WTC11 (cell line): ENCODE measurements at regions not wholly inside any gene's neighbourhood (a gene's known extent, or its start where the extent isn't known, plus 50 kb on each side); places are given as distances from the start of the nearest gene placed in this dataset.

Experiments used
- ATAC-seq: fragments of 200-7000 bp; cut with Tn5 transposase; 2 replicates; pipeline ENCODE4 v1.10.0; 2021; ENCODE audit warnings: mild to moderate bottlenecking, moderate library complexity
- CTCF ChIA-PET: fragments of 300-600 bp; sonication (Branson Sonifier 250); formaldehyde crosslinking; loops from one replicate; lab custom pipeline; 2021; ENCODE audit warnings: antibody characterized with exemption; lab: Charles Lee
- POLR2A ChIA-PET: fragments of 350-600 bp; sonication (Branson Sonifier 250); formaldehyde crosslinking; loops from one replicate; lab custom pipeline; 2021; ENCODE audit warnings: antibody characterized with exemption; lab: Charles Lee
- DNase-seq: peaks from one replicate; pipeline ENCODE4 v3.0.0; 2021; ENCODE audit warnings: low spot score
- H3K27ac Mint-ChIP-seq: 2 replicates; pipeline ENCODE4 v1.8.0; 2021; ENCODE audit warnings: mixed read lengths
- H3K27me3 Mint-ChIP-seq: 2 replicates; pipeline ENCODE4 v1.8.0; 2021; ENCODE audit warnings: low read depth, mild to moderate bottlenecking, moderate library complexity, mixed read lengths
- H3K36me3 Mint-ChIP-seq: 2 replicates; pipeline ENCODE4 v1.8.0; 2021; ENCODE audit warnings: mixed read lengths
- H3K4me1 Mint-ChIP-seq: 2 replicates; pipeline ENCODE4 v1.8.0; 2022; ENCODE audit warnings: mixed read lengths
- H3K4me3 Mint-ChIP-seq: 2 replicates; pipeline ENCODE4 v1.8.0; 2021; ENCODE audit warnings: mild to moderate bottlenecking, moderate library complexity, mixed read lengths
- H3K9me3 Mint-ChIP-seq: 2 replicates; pipeline ENCODE4 v1.8.0; 2021; ENCODE audit warnings: mixed read lengths
- ATF1 ChIP-seq: sonication (generic); formaldehyde crosslinking; IDR thresholded peaks from 2 replicates; pipeline ENCODE4 v1.8.1; 2023; ENCODE audit warnings: mild to moderate bottlenecking, moderate library complexity, missing genetic modification reagents
- CREB1 ChIP-seq: sonication (generic); formaldehyde crosslinking; IDR thresholded peaks from 2 replicates; pipeline ENCODE4 v1.8.0; 2023; ENCODE audit warnings: mild to moderate bottlenecking, missing genetic modification reagents
- ETV6 ChIP-seq: sonication (generic); formaldehyde crosslinking; IDR thresholded peaks from 2 replicates; pipeline ENCODE4 v1.8.1; 2022; ENCODE audit warnings: mild to moderate bottlenecking, missing genetic modification reagents
- FOXK1 ChIP-seq: sonication (generic); formaldehyde crosslinking; IDR thresholded peaks from 2 replicates; pipeline ENCODE4 v1.8.0; 2022; ENCODE audit warnings: mild to moderate bottlenecking, moderate library complexity, missing genetic modification reagents
- FOXP1 ChIP-seq: sonication (generic); formaldehyde crosslinking; IDR thresholded peaks from 2 replicates; pipeline ENCODE4 v1.8.0; 2022; ENCODE audit warnings: missing genetic modification reagents, mild to moderate bottlenecking, moderate library complexity, borderline replicate concordance
- GABPB1 ChIP-seq: sonication (generic); formaldehyde crosslinking; IDR thresholded peaks from 2 replicates; pipeline ENCODE4 v1.8.1; 2023; ENCODE audit warnings: mild to moderate bottlenecking, missing genetic modification reagents
- HMGA2 ChIP-seq: fragments of 250-450 bp; sonication (Bioruptor Pico); IDR thresholded peaks from 2 replicates; pipeline ENCODE4 v1.4.0; 2021; ENCODE audit warnings: mild to moderate bottlenecking, moderate library complexity
- JAZF1 ChIP-seq: fragments of 250-450 bp; sonication (Bioruptor Pico); IDR thresholded peaks from 2 replicates; pipeline ENCODE4 v1.9.0; 2021; ENCODE audit warnings: moderate library complexity, mild to moderate bottlenecking, inconsistent platforms
- NR2C2 ChIP-seq: sonication (generic); formaldehyde crosslinking; IDR thresholded peaks from 2 replicates; pipeline ENCODE4 v1.8.0; 2022; ENCODE audit warnings: mild to moderate bottlenecking, missing genetic modification reagents
- NR3C1 ChIP-seq: sonication (generic); formaldehyde crosslinking; conservative IDR thresholded peaks from 2 replicates; pipeline ENCODE4 v1.8.1; 2023; ENCODE audit warnings: low read depth, mild to moderate bottlenecking, missing genetic modification reagents
- RORB ChIP-seq: fragments of 250-450 bp; sonication (Bioruptor Pico); IDR thresholded peaks from 2 replicates; pipeline ENCODE4 v1.9.0; 2021; ENCODE audit warnings: mild to moderate bottlenecking
- SMAD4 ChIP-seq: sonication (generic); formaldehyde crosslinking; IDR thresholded peaks from 2 replicates; pipeline ENCODE4 v1.8.0; 2022; ENCODE audit warnings: mild to moderate bottlenecking, missing genetic modification reagents
- TP53 ChIP-seq: sonication (generic); formaldehyde crosslinking; IDR thresholded peaks from 2 replicates; pipeline ENCODE4 v1.8.1; 2023; ENCODE audit warnings: mild to moderate bottlenecking, missing genetic modification reagents
- ZNF138 ChIP-seq: sonication (generic); formaldehyde crosslinking; conservative IDR thresholded peaks from 2 replicates; pipeline ENCODE4 v1.8.1; 2022; ENCODE audit warnings: mild to moderate bottlenecking, moderate library complexity, missing genetic modification reagents
- ZNF232 ChIP-seq: sonication (generic); formaldehyde crosslinking; IDR thresholded peaks from 2 replicates; pipeline ENCODE4 v1.8.0; 2022; ENCODE audit warnings: mild to moderate bottlenecking, missing genetic modification reagents
- ZNF317 ChIP-seq: sonication (generic); formaldehyde crosslinking; IDR thresholded peaks from 2 replicates; pipeline ENCODE4 v1.8.1; 2023; ENCODE audit warnings: low read depth, mild to moderate bottlenecking, moderate library complexity, missing genetic modification reagents, borderline replicate concordance
- TF ChIP-seq, protein P1 (sequence below): fragments of 250-450 bp; sonication (Bioruptor Pico); IDR thresholded peaks from 2 replicates; pipeline ENCODE4 v1.9.0; 2021; ENCODE audit warnings: mild to moderate bottlenecking
- TF ChIP-seq, protein P2 (sequence below): sonication (generic); formaldehyde crosslinking; IDR thresholded peaks from 2 replicates; pipeline ENCODE4 v1.8.1; 2023; ENCODE audit warnings: mild to moderate bottlenecking, missing genetic modification reagents, borderline replicate concordance
- TF ChIP-seq, protein P3 (sequence below): sonication (generic); formaldehyde crosslinking; IDR thresholded peaks from 2 replicates; pipeline ENCODE4 v1.8.1; 2023; ENCODE audit warnings: mild to moderate bottlenecking, moderate library complexity, missing genetic modification reagents
- TF ChIP-seq, protein P4 (sequence below): sonication (generic); formaldehyde crosslinking; IDR thresholded peaks from 2 replicates; pipeline ENCODE4 v1.8.1; 2022; ENCODE audit warnings: mild to moderate bottlenecking, missing genetic modification reagents, moderate library complexity, borderline replicate concordance
- TF ChIP-seq, protein P5 (sequence below): fragments of 250-450 bp; sonication (Bioruptor Pico); IDR thresholded peaks from 2 replicates; pipeline ENCODE4 v1.8.0; 2021; ENCODE audit warnings: mild to moderate bottlenecking
- TF ChIP-seq, protein P6 (sequence below): sonication (generic); formaldehyde crosslinking; IDR thresholded peaks from 2 replicates; pipeline ENCODE4 v1.8.1; 2022; ENCODE audit warnings: mild to moderate bottlenecking, moderate library complexity, missing genetic modification reagents
- TF ChIP-seq, protein P7 (sequence below): sonication (generic); formaldehyde crosslinking; IDR thresholded peaks from 2 replicates; pipeline ENCODE4 v1.8.0; 2023; ENCODE audit warnings: mild to moderate bottlenecking, missing genetic modification reagents

DNA sequence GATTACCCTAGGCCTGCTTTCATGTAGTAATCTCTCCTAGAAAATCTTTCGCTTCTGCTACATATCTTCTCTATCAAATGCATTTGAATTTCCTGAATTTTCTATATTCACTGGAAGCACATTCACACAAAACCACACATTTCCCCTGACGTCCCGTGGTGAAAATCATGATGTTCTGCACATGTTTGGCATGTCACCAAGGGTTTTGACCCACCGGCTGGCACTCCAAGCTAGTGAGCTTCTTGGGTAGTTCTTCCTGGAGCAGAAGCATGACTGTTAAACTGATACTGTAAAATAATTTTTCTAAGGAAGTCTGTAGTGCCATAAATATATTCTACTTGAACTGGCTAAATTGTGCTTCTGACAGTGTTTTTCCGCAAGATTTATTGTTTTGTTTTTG lies 510.1 kb upstream of the SLC8A1 start (continued):
- TF ChIP-seq, protein P1, sequence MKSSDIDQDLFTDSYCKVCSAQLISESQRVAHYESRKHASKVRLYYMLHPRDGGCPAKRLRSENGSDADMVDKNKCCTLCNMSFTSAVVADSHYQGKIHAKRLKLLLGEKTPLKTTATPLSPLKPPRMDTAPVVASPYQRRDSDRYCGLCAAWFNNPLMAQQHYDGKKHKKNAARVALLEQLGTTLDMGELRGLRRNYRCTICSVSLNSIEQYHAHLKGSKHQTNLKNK (CRISPR knock-in tag): no peak
- TF ChIP-seq HMGA2 (no peak), FOXP1 (CRISPR knock-in tag) (no peak), GABPB1 (CRISPR knock-in tag) (no peak), NR3C1 (CRISPR knock-in tag) (no peak), FOXK1 (CRISPR knock-in tag) (no peak)

DNA sequence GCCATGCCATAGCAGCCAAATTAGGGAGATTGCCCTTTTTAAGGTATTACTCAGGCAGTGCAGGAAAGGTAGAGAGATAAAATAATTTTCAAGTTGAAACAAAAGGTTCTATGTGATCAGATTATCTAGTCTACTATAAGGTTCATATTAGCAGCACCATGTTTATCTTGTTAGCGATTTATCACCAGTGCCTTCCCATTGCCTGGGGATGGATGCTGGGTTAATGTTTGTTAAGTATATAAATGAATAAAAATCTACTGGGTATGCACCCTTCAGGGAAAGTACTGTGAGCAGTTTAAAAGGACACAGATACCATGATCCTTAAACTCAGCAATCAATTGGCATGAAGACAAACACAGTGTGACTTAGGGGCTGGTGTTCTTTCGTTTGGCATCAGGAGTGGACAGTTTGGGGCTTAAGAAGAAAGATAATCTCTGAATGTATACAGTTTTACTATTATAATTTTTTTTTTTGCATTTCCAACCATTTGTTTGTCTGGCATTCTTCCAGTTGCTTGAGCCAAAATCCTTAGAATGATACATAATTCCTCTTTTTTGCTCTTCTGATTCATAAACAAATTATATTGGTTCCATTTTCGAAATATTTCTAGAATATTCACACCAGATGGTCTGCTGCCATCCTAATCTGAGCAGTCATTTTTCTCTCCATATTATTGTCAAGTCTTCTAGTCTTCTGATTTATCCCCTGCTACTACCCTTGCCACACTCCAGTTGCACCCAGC lies 512.8 kb upstream of the SLC8A1 start:
- H3K27ac Mint-ChIP-seq: no peak overlapping the region
- H3K9me3 Mint-ChIP-seq: peaks cover 14% of the 10 kb centered on the region
- no peaks in the 10 kb centered on the region for H3K36me3 Mint-ChIP-seq
- H3K27me3 Mint-ChIP-seq: no peaks in the 10 kb centered on the region
- H3K4me3 Mint-ChIP-seq: no peak overlapping the region
- ATAC-seq: no peak
- POLR2A ChIA-PET: no interaction called here
- DNase-seq: no peak
- CTCF ChIA-PET: no interaction called here
- no peaks in the 10 kb centered on the region for H3K4me1 Mint-ChIP-seq
- TF ChIP-seq ZNF138 (no peak), ETV6 (CRISPR knock-in tag) (no peak), TP53 (CRISPR knock-in tag) (no peak), SMAD4 (CRISPR knock-in tag) (no peak), CREB1 (no peak), RORB (no peak), ZNF232 (CRISPR knock-in tag) (no peak), FOXK1 (CRISPR knock-in tag) (no peak), JAZF1 (CRISPR knock-in tag) (no peak), ZNF317 (no peak), NR2C2 (CRISPR knock-in tag) (no peak), ATF1 (CRISPR knock-in tag) (no peak)
- TF ChIP-seq, protein P2, sequence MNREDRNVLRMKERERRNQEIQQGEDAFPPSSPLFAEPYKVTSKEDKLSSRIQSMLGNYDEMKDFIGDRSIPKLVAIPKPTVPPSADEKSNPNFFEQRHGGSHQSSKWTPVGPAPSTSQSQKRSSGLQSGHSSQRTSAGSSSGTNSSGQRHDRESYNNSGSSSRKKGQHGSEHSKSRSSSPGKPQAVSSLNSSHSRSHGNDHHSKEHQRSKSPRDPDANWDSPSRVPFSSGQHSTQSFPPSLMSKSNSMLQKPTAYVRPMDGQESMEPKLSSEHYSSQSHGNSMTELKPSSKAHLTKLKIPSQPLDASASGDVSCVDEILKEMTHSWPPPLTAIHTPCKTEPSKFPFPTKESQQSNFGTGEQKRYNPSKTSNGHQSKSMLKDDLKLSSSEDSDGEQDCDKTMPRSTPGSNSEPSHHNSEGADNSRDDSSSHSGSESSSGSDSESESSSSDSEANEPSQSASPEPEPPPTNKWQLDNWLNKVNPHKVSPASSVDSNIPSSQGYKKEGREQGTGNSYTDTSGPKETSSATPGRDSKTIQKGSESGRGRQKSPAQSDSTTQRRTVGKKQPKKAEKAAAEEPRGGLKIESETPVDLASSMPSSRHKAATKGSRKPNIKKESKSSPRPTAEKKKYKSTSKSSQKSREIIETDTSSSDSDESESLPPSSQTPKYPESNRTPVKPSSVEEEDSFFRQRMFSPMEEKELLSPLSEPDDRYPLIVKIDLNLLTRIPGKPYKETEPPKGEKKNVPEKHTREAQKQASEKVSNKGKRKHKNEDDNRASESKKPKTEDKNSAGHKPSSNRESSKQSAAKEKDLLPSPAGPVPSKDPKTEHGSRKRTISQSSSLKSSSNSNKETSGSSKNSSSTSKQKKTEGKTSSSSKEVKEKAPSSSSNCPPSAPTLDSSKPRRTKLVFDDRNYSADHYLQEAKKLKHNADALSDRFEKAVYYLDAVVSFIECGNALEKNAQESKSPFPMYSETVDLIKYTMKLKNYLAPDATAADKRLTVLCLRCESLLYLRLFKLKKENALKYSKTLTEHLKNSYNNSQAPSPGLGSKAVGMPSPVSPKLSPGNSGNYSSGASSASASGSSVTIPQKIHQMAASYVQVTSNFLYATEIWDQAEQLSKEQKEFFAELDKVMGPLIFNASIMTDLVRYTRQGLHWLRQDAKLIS (CRISPR knock-in tag): no peak
- TF ChIP-seq, protein P3, sequence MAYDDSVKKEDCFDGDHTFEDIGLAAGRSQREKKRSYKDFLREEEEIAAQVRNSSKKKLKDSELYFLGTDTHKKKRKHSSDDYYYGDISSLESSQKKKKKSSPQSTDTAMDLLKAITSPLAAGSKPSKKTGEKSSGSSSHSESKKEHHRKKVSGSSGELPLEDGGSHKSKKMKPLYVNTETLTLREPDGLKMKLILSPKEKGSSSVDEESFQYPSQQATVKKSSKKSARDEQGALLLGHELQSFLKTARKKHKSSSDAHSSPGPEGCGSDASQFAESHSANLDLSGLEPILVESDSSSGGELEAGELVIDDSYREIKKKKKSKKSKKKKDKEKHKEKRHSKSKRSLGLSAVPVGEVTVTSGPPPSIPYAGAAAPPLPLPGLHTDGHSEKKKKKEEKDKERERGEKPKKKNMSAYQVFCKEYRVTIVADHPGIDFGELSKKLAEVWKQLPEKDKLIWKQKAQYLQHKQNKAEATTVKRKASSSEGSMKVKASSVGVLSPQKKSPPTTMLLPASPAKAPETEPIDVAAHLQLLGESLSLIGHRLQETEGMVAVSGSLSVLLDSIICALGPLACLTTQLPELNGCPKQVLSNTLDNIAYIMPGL (CRISPR knock-in tag): no peak
- TF ChIP-seq, protein P4, sequence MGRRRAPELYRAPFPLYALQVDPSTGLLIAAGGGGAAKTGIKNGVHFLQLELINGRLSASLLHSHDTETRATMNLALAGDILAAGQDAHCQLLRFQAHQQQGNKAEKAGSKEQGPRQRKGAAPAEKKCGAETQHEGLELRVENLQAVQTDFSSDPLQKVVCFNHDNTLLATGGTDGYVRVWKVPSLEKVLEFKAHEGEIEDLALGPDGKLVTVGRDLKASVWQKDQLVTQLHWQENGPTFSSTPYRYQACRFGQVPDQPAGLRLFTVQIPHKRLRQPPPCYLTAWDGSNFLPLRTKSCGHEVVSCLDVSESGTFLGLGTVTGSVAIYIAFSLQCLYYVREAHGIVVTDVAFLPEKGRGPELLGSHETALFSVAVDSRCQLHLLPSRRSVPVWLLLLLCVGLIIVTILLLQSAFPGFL: no peak
- TF ChIP-seq, protein P5, sequence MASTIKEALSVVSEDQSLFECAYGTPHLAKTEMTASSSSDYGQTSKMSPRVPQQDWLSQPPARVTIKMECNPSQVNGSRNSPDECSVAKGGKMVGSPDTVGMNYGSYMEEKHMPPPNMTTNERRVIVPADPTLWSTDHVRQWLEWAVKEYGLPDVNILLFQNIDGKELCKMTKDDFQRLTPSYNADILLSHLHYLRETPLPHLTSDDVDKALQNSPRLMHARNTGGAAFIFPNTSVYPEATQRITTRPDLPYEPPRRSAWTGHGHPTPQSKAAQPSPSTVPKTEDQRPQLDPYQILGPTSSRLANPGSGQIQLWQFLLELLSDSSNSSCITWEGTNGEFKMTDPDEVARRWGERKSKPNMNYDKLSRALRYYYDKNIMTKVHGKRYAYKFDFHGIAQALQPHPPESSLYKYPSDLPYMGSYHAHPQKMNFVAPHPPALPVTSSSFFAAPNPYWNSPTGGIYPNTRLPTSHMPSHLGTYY (CRISPR knock-in tag): no peak
- TF ChIP-seq, protein P6, sequence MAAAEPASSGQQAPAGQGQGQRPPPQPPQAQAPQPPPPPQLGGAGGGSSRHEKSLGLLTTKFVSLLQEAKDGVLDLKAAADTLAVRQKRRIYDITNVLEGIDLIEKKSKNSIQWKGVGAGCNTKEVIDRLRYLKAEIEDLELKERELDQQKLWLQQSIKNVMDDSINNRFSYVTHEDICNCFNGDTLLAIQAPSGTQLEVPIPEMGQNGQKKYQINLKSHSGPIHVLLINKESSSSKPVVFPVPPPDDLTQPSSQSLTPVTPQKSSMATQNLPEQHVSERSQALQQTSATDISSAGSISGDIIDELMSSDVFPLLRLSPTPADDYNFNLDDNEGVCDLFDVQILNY (CRISPR knock-in tag): no peak
- TF ChIP-seq, protein P7, sequence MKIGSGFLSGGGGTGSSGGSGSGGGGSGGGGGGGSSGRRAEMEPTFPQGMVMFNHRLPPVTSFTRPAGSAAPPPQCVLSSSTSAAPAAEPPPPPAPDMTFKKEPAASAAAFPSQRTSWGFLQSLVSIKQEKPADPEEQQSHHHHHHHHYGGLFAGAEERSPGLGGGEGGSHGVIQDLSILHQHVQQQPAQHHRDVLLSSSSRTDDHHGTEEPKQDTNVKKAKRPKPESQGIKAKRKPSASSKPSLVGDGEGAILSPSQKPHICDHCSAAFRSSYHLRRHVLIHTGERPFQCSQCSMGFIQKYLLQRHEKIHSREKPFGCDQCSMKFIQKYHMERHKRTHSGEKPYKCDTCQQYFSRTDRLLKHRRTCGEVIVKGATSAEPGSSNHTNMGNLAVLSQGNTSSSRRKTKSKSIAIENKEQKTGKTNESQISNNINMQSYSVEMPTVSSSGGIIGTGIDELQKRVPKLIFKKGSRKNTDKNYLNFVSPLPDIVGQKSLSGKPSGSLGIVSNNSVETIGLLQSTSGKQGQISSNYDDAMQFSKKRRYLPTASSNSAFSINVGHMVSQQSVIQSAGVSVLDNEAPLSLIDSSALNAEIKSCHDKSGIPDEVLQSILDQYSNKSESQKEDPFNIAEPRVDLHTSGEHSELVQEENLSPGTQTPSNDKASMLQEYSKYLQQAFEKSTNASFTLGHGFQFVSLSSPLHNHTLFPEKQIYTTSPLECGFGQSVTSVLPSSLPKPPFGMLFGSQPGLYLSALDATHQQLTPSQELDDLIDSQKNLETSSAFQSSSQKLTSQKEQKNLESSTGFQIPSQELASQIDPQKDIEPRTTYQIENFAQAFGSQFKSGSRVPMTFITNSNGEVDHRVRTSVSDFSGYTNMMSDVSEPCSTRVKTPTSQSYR (CRISPR knock-in tag): no peak
